IMR-90 (cell line): ENCODE measurements at regions not wholly inside any gene's neighbourhood (a gene's known extent, or its start where the extent isn't known, plus 50 kb on each side); places are given as distances from the start of the nearest gene placed in this dataset.

Experiments used
- ATAC-seq: fragments of 200-7000 bp; cut with Tn5 transposase; 2 replicates; pipeline ENCODE4 v1.9.1; 2020; ENCODE audit warnings: low read depth, mild to moderate bottlenecking, moderate library complexity
- BruUV-seq: library from RNA; stranded (reverse); fragments of 400-500 nt; replicated peaks from 2 replicates; lab custom pipeline; 2021; lab: Mats Ljungman, UMichigan
- CTCF ChIA-PET: fragments of 300-600 bp; formaldehyde crosslinking; extraction: SDS; loops from one replicate; lab custom pipeline; 2021; ENCODE audit warnings: antibody characterized with exemption; lab: Yijun Ruan, JAX
- POLR2A ChIA-PET: fragments of 300-600 bp; sonication (Branson Sonifier 250); formaldehyde crosslinking; loops from one replicate; lab custom pipeline; 2022; ENCODE audit warnings: antibody characterized with exemption; ENCODE audit not compliant: unreplicated experiment; lab: Charles Lee
- DNase-seq: peaks from one replicate; pipeline ENCODE4 v3.0.0; 2013
- H2AFZ ChIP-seq: replicated peaks from 2 replicates; pipeline ENCODE3; 2013; ENCODE audit warnings: low read length, mild to moderate bottlenecking; ENCODE audit not compliant: poor library complexity
- H2AK5ac ChIP-seq: 2 replicates; pipeline ENCODE4 v1.6.1; 2013; ENCODE audit warnings: low read depth, low read length, inconsistent platforms
- H2AK9ac ChIP-seq: replicated peaks from 2 replicates; pipeline ENCODE3; 2013; ENCODE audit warnings: mild to moderate bottlenecking, low read depth, low read length, moderate library complexity; ENCODE audit not compliant: poor library complexity
- H2BK120ac ChIP-seq: 2 replicates; pipeline ENCODE4 v1.6.1; 2013; ENCODE audit warnings: low read depth, low read length, inconsistent platforms
- H2BK15ac ChIP-seq: 3 replicates; pipeline ENCODE4 v1.6.1; 2013; ENCODE audit warnings: low read depth, low read length, inconsistent platforms
- H2BK20ac ChIP-seq: 2 replicates; pipeline ENCODE4 v1.6.1; 2013; ENCODE audit warnings: low read depth, mild to moderate bottlenecking, inconsistent platforms, low read length, moderate library complexity
- H2BK5ac ChIP-seq: 2 replicates; pipeline ENCODE4 v1.6.1; 2013; ENCODE audit warnings: mild to moderate bottlenecking, low read depth, low read length, inconsistent platforms; ENCODE audit not compliant: poor library complexity, severe bottlenecking
- H3K14ac ChIP-seq: replicated peaks from 2 replicates; pipeline ENCODE4 v1.6.1; 2013; ENCODE audit warnings: low read depth, low read length, inconsistent platforms
- H3K18ac ChIP-seq: 2 replicates; pipeline ENCODE4 v1.6.1; 2013; ENCODE audit warnings: low read depth, low read length, control low read depth
- H3K23ac ChIP-seq: 2 replicates; pipeline ENCODE4 v1.6.1; 2013; ENCODE audit warnings: low read depth, low read length, inconsistent platforms
- H3K27ac ChIP-seq: 2 replicates; pipeline ENCODE4 v1.5.1; 2013; ENCODE audit warnings: mild to moderate bottlenecking, control low read depth, low read length; ENCODE audit not compliant: insufficient read depth
- H3K27me3 ChIP-seq: 2 replicates; pipeline ENCODE4 v1.6.1; 2013; ENCODE audit warnings: low read length; ENCODE audit not compliant: control insufficient read depth, insufficient read depth
- H3K36me3 ChIP-seq: 2 replicates; pipeline ENCODE4 v1.6.1; 2013; ENCODE audit warnings: low read length, mixed read lengths; ENCODE audit not compliant: control insufficient read depth, insufficient read depth
- H3K4ac ChIP-seq: 2 replicates; pipeline ENCODE4 v1.6.1; 2013; ENCODE audit warnings: low read depth, low read length, inconsistent platforms
- H3K4me1 ChIP-seq: 2 replicates; pipeline ENCODE4 v1.6.1; 2013; ENCODE audit warnings: low read length, mixed read lengths; ENCODE audit not compliant: control insufficient read depth, insufficient read depth
- H3K4me2 ChIP-seq: 2 replicates; pipeline ENCODE4 v1.6.1; 2013; ENCODE audit warnings: low read depth, mild to moderate bottlenecking, control low read depth, low read length, moderate library complexity
- H3K4me3 ChIP-seq: 2 replicates; pipeline ENCODE4 v1.5.1; 2013; ENCODE audit warnings: low read depth, mild to moderate bottlenecking, control low read depth, low read length, moderate library complexity; ENCODE audit not compliant: insufficient read depth
- H3K56ac ChIP-seq: 2 replicates; pipeline ENCODE4 v1.6.1; 2013; ENCODE audit warnings: low read length, inconsistent platforms; ENCODE audit not compliant: insufficient read depth; ENCODE audit errors: extremely low read depth
- H3K79me1 ChIP-seq, 2 experiments: 2 replicates each; pipeline ENCODE4 v1.6.1; 2013; ENCODE audit warnings: low read length in 2 of 2, inconsistent platforms in 1 of 2, low read depth in 1 of 2
- H3K9ac ChIP-seq: 2 replicates; pipeline ENCODE4 v1.6.1; 2013; ENCODE audit warnings: low read depth, low read length, control low read depth
- H3K9me1 ChIP-seq: 2 replicates; pipeline ENCODE4 v1.6.1; 2013; ENCODE audit warnings: low read length, inconsistent platforms; ENCODE audit not compliant: insufficient read depth
- H3K9me3 ChIP-seq: 2 replicates; pipeline ENCODE4 v1.6.1; 2013; ENCODE audit warnings: low read length; ENCODE audit not compliant: control insufficient read depth, insufficient read depth
- H4K20me1 ChIP-seq: 2 replicates; pipeline ENCODE4 v1.6.1; 2013; ENCODE audit warnings: low read length, inconsistent platforms; ENCODE audit not compliant: insufficient read depth
- H4K5ac ChIP-seq: 2 replicates; pipeline ENCODE4 v1.6.1; 2013; ENCODE audit warnings: mild to moderate bottlenecking, low read depth, low read length, control low read depth
- H4K8ac ChIP-seq, 2 experiments: 2 replicates each; pipeline ENCODE4 v1.6.1; 2013; ENCODE audit warnings: low read depth in 2 of 2, low read length in 2 of 2, control low read depth in 1 of 2, inconsistent platforms in 1 of 2
- H4K91ac ChIP-seq: 2 replicates; pipeline ENCODE4 v1.6.1; 2013; ENCODE audit warnings: low read depth, low read length, inconsistent platforms; ENCODE audit not compliant: insufficient read depth
- BHLHE40 ChIP-seq: fragments of 150-350 bp; IDR thresholded peaks from 2 replicates; pipeline ENCODE4 v1.6.1; 2016; ENCODE audit warnings: mild to moderate bottlenecking, low read depth, low read length
- CEBPB ChIP-seq: IDR thresholded peaks from 2 replicates; pipeline ENCODE4 v1.6.1; 2012; ENCODE audit warnings: low read depth, low read length, improper control_type of control experiment
- CTCF ChIP-seq: conservative IDR thresholded peaks from 2 replicates; pipeline ENCODE4 v1.5.1; 2012; ENCODE audit warnings: mild to moderate bottlenecking, low read depth, low read length, improper control_type of control experiment
- MAZ ChIP-seq: IDR thresholded peaks from 2 replicates; pipeline ENCODE4 v1.6.1; 2012; ENCODE audit warnings: low read depth, mild to moderate bottlenecking, low read length, improper control_type of control experiment, moderate library complexity, borderline replicate concordance
- MXI1 ChIP-seq: IDR thresholded peaks from 2 replicates; pipeline ENCODE4 v1.6.1; 2012; ENCODE audit warnings: low read depth, mild to moderate bottlenecking, low read length, moderate library complexity, borderline replicate concordance
- NFE2L2 ChIP-seq: fragments of 150-350 bp; IDR thresholded peaks from 2 replicates; pipeline ENCODE4 v1.6.1; 2016; ENCODE audit warnings: low read depth, mild to moderate bottlenecking, low read length
- POLR2A ChIP-seq: IDR thresholded peaks from 2 replicates; pipeline ENCODE4 v1.6.1; 2012; ENCODE audit warnings: mild to moderate bottlenecking, low read depth, low read length
- RAD21 ChIP-seq: IDR thresholded peaks from 2 replicates; pipeline ENCODE4 v1.6.1; 2012; ENCODE audit warnings: low read length, improper control_type of control experiment
- RCOR1 ChIP-seq: IDR thresholded peaks from 2 replicates; pipeline ENCODE4 v1.6.1; 2012; ENCODE audit warnings: mild to moderate bottlenecking, low read length, improper control_type of control experiment; ENCODE audit not compliant: insufficient replicate concordance
- RFX5 ChIP-seq: IDR thresholded peaks from 2 replicates; pipeline ENCODE4 v1.8.0; 2012; ENCODE audit warnings: low read depth, mild to moderate bottlenecking, low read length, moderate library complexity
- WGBS, 2 experiments: methylation state at CpG; one replicate each; pipeline versions ENCODE4 v1.1.5 to v1.1.7; 2013; ENCODE audit warnings: missing lambda C conversion rate in 2 of 2; ENCODE audit not compliant: insufficient read length in 1 of 2; ENCODE audit errors: extremely low coverage in 2 of 2; 5-methylcytosine and 5-hydroxymethylcytosine counted together
- dilution Hi-C: fragments of 300-500 bp; cut with HindIII; formaldehyde crosslinking; loops from one replicate; pipeline ENCODE4 v1.14.3; 2018; ENCODE audit warnings: low sequenced_read_pairs; ENCODE audit not compliant: unreplicated experiment
- in situ Hi-C: fragments of 300-500 bp; cut with MboI; formaldehyde crosslinking; loops from 3 replicates; pipeline ENCODE4 v1.14.3; 2019; ENCODE audit warnings: low sequenced_read_pairs, inconsistent platforms, mixed read lengths
- intact Hi-C: fragments of 100-400 bp; cut with micrococcal nuclease; formaldehyde crosslinking; loops from 2 replicates; pipeline ENCODE4 v1.10.0; 2022
- TF ChIP-seq, protein P1 (sequence below): fragments of 150-350 bp; IDR thresholded peaks from 2 replicates; pipeline ENCODE4 v1.6.1; 2017; ENCODE audit warnings: mild to moderate bottlenecking, antibody characterized with exemption, low read length, low read depth

- TF ChIP-seq CEBPB = no peak
- no peak for TF ChIP-seq RCOR1
- TF ChIP-seq BHLHE40 = no peak
- TF ChIP-seq NFE2L2 = no peak
- TF ChIP-seq RFX5 = no peak
- TF ChIP-seq MAZ = no peak
- TF ChIP-seq, protein P1, sequence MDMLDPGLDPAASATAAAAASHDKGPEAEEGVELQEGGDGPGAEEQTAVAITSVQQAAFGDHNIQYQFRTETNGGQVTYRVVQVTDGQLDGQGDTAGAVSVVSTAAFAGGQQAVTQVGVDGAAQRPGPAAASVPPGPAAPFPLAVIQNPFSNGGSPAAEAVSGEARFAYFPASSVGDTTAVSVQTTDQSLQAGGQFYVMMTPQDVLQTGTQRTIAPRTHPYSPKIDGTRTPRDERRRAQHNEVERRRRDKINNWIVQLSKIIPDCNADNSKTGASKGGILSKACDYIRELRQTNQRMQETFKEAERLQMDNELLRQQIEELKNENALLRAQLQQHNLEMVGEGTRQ = no peak
- TF ChIP-seq POLR2A = no peak
- TF ChIP-seq MXI1 = no peak
- TF ChIP-seq RAD21 = no peak
- no peak for TF ChIP-seq CTCF
- intact Hi-C loops = no loop called here
- Histone ChIP-seq H3K56ac (no peak overlapping the region), H3K27me3 (no peaks in the 10 kb centered on the region), H3K4me3 (no peak overlapping the region), H3K9me1 (no peaks in the 10 kb centered on the region), H2BK5ac (no peak overlapping the region), H3K79me1 (no peaks in the 10 kb centered on the region), H3K4me1 (no peaks in the 10 kb centered on the region), H2AK9ac (no peak overlapping the region), H3K4ac (no peak overlapping the region), H2BK120ac (no peak overlapping the region), H3K36me3 (no peaks in the 10 kb centered on the region), H3K14ac (no peak overlapping the region), H4K20me1 (no peaks in the 10 kb centered on the region), H2BK20ac (no peak overlapping the region), H4K5ac (no peak overlapping the region), H3K23ac (no peak overlapping the region), H3K18ac (no peak overlapping the region), H2AFZ (no peak overlapping the region), H4K8ac (no peak overlapping the region), H3K27ac (no peak overlapping the region), H2BK15ac (no peak overlapping the region), H3K4me2 (no peak overlapping the region), H4K91ac (no peak overlapping the region), H3K9me3 (no peaks in the 10 kb centered on the region), H2AK5ac (no peak overlapping the region), H3K9ac (no peak overlapping the region)
- ChIA-PET CTCF (no interaction called here), POLR2A (no interaction called here)
- BruUV-seq = no TSS peak
- no CpG with 5 or more reads among the region's 6 CpGs for WGBS, 2 experiments
- DNase-seq (no peak), ATAC-seq (no peak)
- dilution Hi-C loops = no loop called here
- in situ Hi-C loops = no loop called here
Measured at GRCh38 chr21:35360870-35361570, 311.9 kb upstream of the RUNX1 start.
